PC-3 (cell line): ENCODE measurements at regions not wholly inside any gene's neighbourhood (a gene's known extent, or its start where the extent isn't known, plus 50 kb on each side); places are given as distances from the start of the nearest gene placed in this dataset.

Source experiments
- ATAC-seq: fragments of 200-7000 bp; cut with Tn5 transposase; 2 replicates; pipeline ENCODE4 v1.9.1; 2020; ENCODE audit warnings: mild to moderate bottlenecking, moderate library complexity
- BruUV-seq: library from RNA; stranded (reverse); fragments of 400-500 nt; replicated peaks from 2 replicates; lab custom pipeline; 2021; lab: Mats Ljungman, UMichigan
- CTCF ChIA-PET: fragments of 300-600 bp; sonication (Branson Sonifier 250); formaldehyde crosslinking; loops from one replicate; lab custom pipeline; 2022; ENCODE audit warnings: antibody characterized with exemption; lab: Charles Lee
- POLR2A ChIA-PET: fragments of 300-600 bp; sonication (Branson Sonifier 250); formaldehyde crosslinking; loops from one replicate; lab custom pipeline; 2022; ENCODE audit warnings: antibody characterized with exemption; ENCODE audit not compliant: unreplicated experiment; lab: Charles Lee
- DNase-seq: peaks from one replicate; pipeline ENCODE4 v3.0.0-alpha.2; 2015
- H2AFZ ChIP-seq: fragments of 300-600 bp; sonication (generic); 2 replicates; pipeline ENCODE4 v1.6.0; 2016; ENCODE audit warnings: antibody characterized with exemption, low read length
- H3F3A ChIP-seq: fragments of 300-600 bp; sonication (generic); one replicate; pipeline ENCODE4 v1.6.0; 2017; ENCODE audit warnings: antibody characterized with exemption, low read length, control low read depth, mild to moderate bottlenecking; ENCODE audit not compliant: unreplicated experiment
- H3K27ac ChIP-seq: fragments of 300-600 bp; sonication (generic); 2 replicates; pipeline ENCODE4 v1.5.1; 2016; ENCODE audit warnings: mild to moderate bottlenecking, low read length
- H3K27me3 ChIP-seq: fragments of 300-600 bp; sonication (generic); 2 replicates; pipeline ENCODE4 v1.6.1; 2016; ENCODE audit warnings: low read length, mixed read lengths
- H3K36me3 ChIP-seq: fragments of 300-600 bp; sonication (generic); 2 replicates; pipeline ENCODE4 v1.6.1; 2016; ENCODE audit warnings: low read depth, mixed run types, low read length, mixed read lengths
- H3K4me1 ChIP-seq: fragments of 300-600 bp; sonication (generic); 2 replicates; pipeline ENCODE4 v1.5.1; 2016; ENCODE audit warnings: low read length; ENCODE audit not compliant: insufficient read depth
- H3K4me2 ChIP-seq: fragments of 300-600 bp; sonication (generic); 2 replicates; pipeline ENCODE4 v1.6.0; 2016; ENCODE audit warnings: low read length
- H3K4me3 ChIP-seq: fragments of 300-600 bp; sonication (generic); 2 replicates; pipeline ENCODE4 v1.5.1; 2016; ENCODE audit warnings: mild to moderate bottlenecking, low read length, mixed read lengths
- H3K79me2 ChIP-seq: fragments of 300-600 bp; sonication (generic); 2 replicates; pipeline ENCODE4 v1.6.1; 2017; ENCODE audit warnings: low read length, mixed read lengths
- H3K9ac ChIP-seq: fragments of 300-600 bp; sonication (generic); 2 replicates; pipeline ENCODE4 v1.6.0; 2016; ENCODE audit warnings: mild to moderate bottlenecking, low read length
- H3K9me2 ChIP-seq: fragments of 300-600 bp; sonication (generic); replicated peaks from 2 replicates; pipeline ENCODE4 v1.6.1; 2016; ENCODE audit warnings: mixed run types, low read length, mixed read lengths
- H3K9me3 ChIP-seq: fragments of 300-600 bp; sonication (generic); 2 replicates; pipeline ENCODE4 v1.6.1; 2016; ENCODE audit warnings: low read length, mixed read lengths
- H4K20me1 ChIP-seq: fragments of 300-600 bp; sonication (generic); 2 replicates; pipeline ENCODE4 v1.6.1; 2016; ENCODE audit warnings: low read length, mixed read lengths
- EZH2 ChIP-seq: fragments of 300-600 bp; sonication (generic); IDR thresholded peaks from one replicate; pipeline ENCODE4 v1.6.1; 2017; ENCODE audit warnings: antibody characterized with exemption, mild to moderate bottlenecking, low read length; ENCODE audit not compliant: unreplicated experiment
- EZH2phosphoT487 ChIP-seq: fragments of 300-600 bp; sonication (generic); IDR thresholded peaks from 2 replicates; pipeline ENCODE4 v1.6.1; 2018; ENCODE audit warnings: mild to moderate bottlenecking, antibody characterized with exemption, low read length, borderline replicate concordance
- intact Hi-C: fragments of 100-400 bp; cut with micrococcal nuclease; formaldehyde crosslinking; loops from 2 replicates; pipeline ENCODE4 v1.9.0; 2023
- TF ChIP-seq, protein P1 (sequence below): fragments of 300-600 bp; sonication (generic); conservative IDR thresholded peaks from 2 replicates; pipeline ENCODE4 v1.5.1; 2017; ENCODE audit warnings: antibody characterized with exemption, low read depth, mild to moderate bottlenecking, low read length

DNA sequence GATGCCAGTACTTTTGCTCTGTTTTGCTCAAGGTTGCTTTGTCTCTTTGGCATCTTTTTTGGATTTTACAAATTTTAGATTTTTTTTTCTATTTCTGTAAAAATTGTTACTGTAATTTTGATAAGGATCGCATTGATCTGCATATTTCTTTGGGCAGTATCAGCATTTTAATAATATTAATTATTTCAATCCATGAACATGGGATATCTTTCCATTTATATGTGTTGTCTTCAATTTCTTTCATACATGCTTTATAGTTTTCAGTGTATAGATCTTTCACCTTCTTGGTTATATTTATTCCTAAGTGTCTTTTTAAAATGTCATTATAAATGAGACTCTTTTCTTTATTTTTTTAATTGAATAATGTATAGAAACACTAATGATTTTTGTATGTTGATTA lies 301.6 kb upstream of the SEMA3D start:
- Histone ChIP-seq H2AFZ (no peak overlapping the region), H3K36me3 (no peaks in the 10 kb centered on the region), H3K79me2 (no peaks in the 10 kb centered on the region), H3K4me1 (peaks cover 6% of the 10 kb centered on the region), H4K20me1 (no peaks in the 10 kb centered on the region), H3F3A (no peaks in the 10 kb centered on the region), H3K9me3 (peaks cover 5% of the 10 kb centered on the region; the same call in 1 of the 2 replicates), H3K4me2 (no peak overlapping the region), H3K9ac (no peak overlapping the region), H3K27ac (no peak overlapping the region), H3K27me3 (no peaks in the 10 kb centered on the region), H3K9me2 (no peaks in the 10 kb centered on the region), H3K4me3 (no peak overlapping the region)
- TF ChIP-seq EZH2phosphoT487 (no peak), EZH2 (no peak)
- TF ChIP-seq, protein P1, sequence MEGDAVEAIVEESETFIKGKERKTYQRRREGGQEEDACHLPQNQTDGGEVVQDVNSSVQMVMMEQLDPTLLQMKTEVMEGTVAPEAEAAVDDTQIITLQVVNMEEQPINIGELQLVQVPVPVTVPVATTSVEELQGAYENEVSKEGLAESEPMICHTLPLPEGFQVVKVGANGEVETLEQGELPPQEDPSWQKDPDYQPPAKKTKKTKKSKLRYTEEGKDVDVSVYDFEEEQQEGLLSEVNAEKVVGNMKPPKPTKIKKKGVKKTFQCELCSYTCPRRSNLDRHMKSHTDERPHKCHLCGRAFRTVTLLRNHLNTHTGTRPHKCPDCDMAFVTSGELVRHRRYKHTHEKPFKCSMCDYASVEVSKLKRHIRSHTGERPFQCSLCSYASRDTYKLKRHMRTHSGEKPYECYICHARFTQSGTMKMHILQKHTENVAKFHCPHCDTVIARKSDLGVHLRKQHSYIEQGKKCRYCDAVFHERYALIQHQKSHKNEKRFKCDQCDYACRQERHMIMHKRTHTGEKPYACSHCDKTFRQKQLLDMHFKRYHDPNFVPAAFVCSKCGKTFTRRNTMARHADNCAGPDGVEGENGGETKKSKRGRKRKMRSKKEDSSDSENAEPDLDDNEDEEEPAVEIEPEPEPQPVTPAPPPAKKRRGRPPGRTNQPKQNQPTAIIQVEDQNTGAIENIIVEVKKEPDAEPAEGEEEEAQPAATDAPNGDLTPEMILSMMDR: no peak
- ATAC-seq (no peak), DNase-seq (no peak)
- POLR2A ChIA-PET: no interaction called here
- no TSS peak for BruUV-seq
- intact Hi-C loops: no loop called here
- CTCF ChIA-PET: no interaction called here

DNA sequence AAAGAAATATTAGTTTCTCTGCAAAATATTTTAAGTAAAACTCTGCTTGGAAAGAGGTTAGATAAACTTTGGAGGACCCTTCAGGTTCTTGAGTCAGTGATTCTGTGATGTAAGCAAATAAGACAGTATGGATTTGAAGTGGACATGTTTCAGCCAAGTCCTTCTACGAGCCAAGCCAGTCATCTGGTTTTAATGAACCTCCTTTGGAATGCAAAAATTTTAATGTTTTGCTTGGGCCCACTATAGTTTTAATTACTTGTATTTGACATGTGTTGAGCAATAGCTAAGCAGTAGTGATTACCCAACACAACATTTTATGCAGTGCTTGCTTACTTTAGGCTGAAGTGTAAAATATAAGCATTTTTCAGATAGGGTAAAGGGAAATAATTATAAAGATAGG lies 296.3 kb upstream of the SEMA3D start:
- intact Hi-C loops: no loop called here
- no TSS peak for BruUV-seq
- H3K4me3 ChIP-seq: no peak overlapping the region

DNA sequence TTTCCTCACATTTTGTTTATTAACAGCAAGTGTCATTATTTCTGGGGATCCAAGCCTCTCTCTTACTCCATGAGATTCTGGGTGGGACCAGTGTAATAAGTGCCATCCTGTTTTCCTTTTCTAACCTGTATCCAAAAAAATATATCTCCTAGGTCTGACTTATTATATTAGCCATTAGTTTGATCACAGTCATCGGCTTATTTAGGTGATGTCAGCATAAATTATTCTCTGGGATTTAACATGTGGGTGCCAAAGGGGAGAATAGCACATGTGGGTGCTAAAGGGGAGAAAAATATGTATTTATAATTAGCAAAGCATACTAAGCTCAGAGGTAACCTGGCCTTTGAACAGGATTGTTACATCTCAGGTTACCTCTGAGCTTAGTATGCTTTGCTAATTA lies 293.8 kb upstream of the SEMA3D start:
- Histone ChIP-seq H3K9ac (no peak overlapping the region), H3K79me2 (no peaks in the 10 kb centered on the region), H3K9me2 (no peaks in the 10 kb centered on the region), H3K27me3 (no peaks in the 10 kb centered on the region), H3K9me3 (no peaks in the 10 kb centered on the region), H3K4me2 (no peak overlapping the region), H3K27ac (no peak overlapping the region), H4K20me1 (no peaks in the 10 kb centered on the region), H3K36me3 (no peaks in the 10 kb centered on the region), H3K4me1 (no peaks in the 10 kb centered on the region), H3F3A (no peaks in the 10 kb centered on the region), H2AFZ (no peak overlapping the region), H3K4me3 (no peak overlapping the region)
- ATAC-seq (no peak), DNase-seq (no peak)
- intact Hi-C loops: no loop called here
- CTCF ChIA-PET: no interaction called here
- no peak for TF ChIP-seq EZH2
- no peak for TF ChIP-seq EZH2phosphoT487
- POLR2A ChIA-PET: no interaction called here
- BruUV-seq: no TSS peak

More for the DNA sequence above, 296.3 kb upstream of the SEMA3D start:
- Histone ChIP-seq H3K36me3 (no peaks in the 10 kb centered on the region), H3K27ac (no peak overlapping the region), H3K79me2 (no peaks in the 10 kb centered on the region), H4K20me1 (no peaks in the 10 kb centered on the region), H3K4me1 (no peaks in the 10 kb centered on the region), H3K9me2 (no peaks in the 10 kb centered on the region), H2AFZ (no peak overlapping the region), H3K27me3 (no peaks in the 10 kb centered on the region), H3K9me3 (peaks cover 3% of the 10 kb centered on the region; the same call in 1 of the 2 replicates), H3K4me2 (no peak overlapping the region), H3K9ac (no peak overlapping the region), H3F3A (no peaks in the 10 kb centered on the region)
- ChIA-PET POLR2A (no interaction called here), CTCF (no interaction called here)
- TF ChIP-seq EZH2 (no peak), EZH2phosphoT487 (no peak)
- TF ChIP-seq, protein P1: no peak
- ATAC-seq (no peak), DNase-seq (no peak)
